GM23338 (cell line): ENCODE measurements at regions not wholly inside any gene's neighbourhood (a gene's known extent, or its start where the extent isn't known, plus 50 kb on each side); places are given as distances from the start of the nearest gene placed in this dataset.
A peak's percentile ranks its signal among the peaks of the same experiment; 100 is the strongest.

Experiments
- ATAC-seq: fragments of 200-7000 bp; cut with Tn5 transposase; 3 replicates; pipeline ENCODE4 v1.9.1; 2020
- DNase-seq: peaks from one replicate; pipeline ENCODE4 v3.0.0-alpha.2; 2015; ENCODE audit warnings: low spot score
- H2AFZ ChIP-seq: fragments of 200-600 bp; sonication (generic); 2 replicates; pipeline ENCODE4 v1.8.0; 2016; ENCODE audit warnings: antibody characterized with exemption, mild to moderate bottlenecking, moderate library complexity
- H3F3A ChIP-seq: fragments of 200-600 bp; sonication (generic); replicated peaks from 2 replicates; pipeline ENCODE4 v1.8.0; 2017; ENCODE audit warnings: antibody characterized with exemption, mixed run types, low read depth
- H3K27ac ChIP-seq: fragments of 200-600 bp; sonication (generic); 2 replicates; pipeline ENCODE4 v1.6.1; 2016; ENCODE audit warnings: low read depth
- H3K27me3 ChIP-seq: fragments of 200-600 bp; sonication (generic); 2 replicates; pipeline ENCODE4 v1.8.0; 2016; ENCODE audit warnings: mild to moderate bottlenecking, mixed run types, moderate library complexity; ENCODE audit not compliant: insufficient read depth
- H3K36me3 ChIP-seq: fragments of 200-600 bp; sonication (generic); 2 replicates; pipeline ENCODE4 v1.8.0; 2016; ENCODE audit warnings: mild to moderate bottlenecking; ENCODE audit not compliant: insufficient read depth
- H3K4me1 ChIP-seq: fragments of 200-600 bp; sonication (generic); 2 replicates; pipeline ENCODE4 v1.8.0; 2016; ENCODE audit warnings: mild to moderate bottlenecking, moderate library complexity; ENCODE audit not compliant: insufficient read depth
- H3K4me2 ChIP-seq: fragments of 200-600 bp; sonication (generic); 2 replicates; pipeline ENCODE4 v1.7.1; 2017; ENCODE audit warnings: mixed run types
- H3K4me3 ChIP-seq: fragments of 200-600 bp; sonication (generic); 2 replicates; pipeline ENCODE4 v1.6.1; 2016; ENCODE audit warnings: mixed run types
- H3K79me2 ChIP-seq: fragments of 200-600 bp; sonication (generic); replicated peaks from 2 replicates; pipeline ENCODE4 v1.8.0; 2017; ENCODE audit warnings: mild to moderate bottlenecking; ENCODE audit not compliant: insufficient read depth
- H3K9me2 ChIP-seq: fragments of 200-600 bp; sonication (generic); 2 replicates; pipeline ENCODE4 v1.8.0; 2017; ENCODE audit not compliant: insufficient read depth
- H4K20me1 ChIP-seq: fragments of 200-600 bp; sonication (generic); replicated peaks from 2 replicates; pipeline ENCODE4 v1.8.0; 2017; ENCODE audit warnings: mild to moderate bottlenecking; ENCODE audit not compliant: insufficient read depth
- H3K27ac Mint-ChIP-seq: 2 replicates; pipeline ENCODE4 v1.8.0; 2020; ENCODE audit warnings: inconsistent platforms, mild to moderate bottlenecking, moderate library complexity, mixed read lengths
- H3K27me3 Mint-ChIP-seq: 3 replicates; pipeline ENCODE4 v1.8.0; 2022; ENCODE audit warnings: low read depth, mild to moderate bottlenecking, moderate library complexity, mixed read lengths, inconsistent platforms; ENCODE audit not compliant: insufficient read depth, poor library complexity
- H3K36me3 Mint-ChIP-seq: 3 replicates; pipeline ENCODE4 v1.8.0; 2021; ENCODE audit warnings: low read depth, mild to moderate bottlenecking, inconsistent platforms, moderate library complexity, mixed read lengths
- H3K4me1 Mint-ChIP-seq: 3 replicates; pipeline ENCODE4 v1.8.0; 2020; ENCODE audit warnings: mild to moderate bottlenecking, inconsistent platforms, mixed read lengths
- H3K4me3 Mint-ChIP-seq: 3 replicates; pipeline ENCODE4 v1.8.0; 2021; ENCODE audit warnings: moderate library complexity, mild to moderate bottlenecking, inconsistent platforms, mixed read lengths
- H3K9me3 Mint-ChIP-seq: 3 replicates; pipeline ENCODE4 v1.8.0; 2020; ENCODE audit warnings: moderate library complexity, mild to moderate bottlenecking, inconsistent platforms, mixed read lengths
- CTCF ChIP-seq, 2 experiments: fragments of 200-600 bp in 1 of 2; sonication (generic) in 1 of 2; conservative IDR thresholded peaks; 2 replicates each; pipeline versions ENCODE4 v1.5.1 to v1.6.1; 2016 to 2017; ENCODE audit warnings: antibody characterized with exemption in 2 of 2, low read depth in 2 of 2, mild to moderate bottlenecking in 2 of 2, moderate library complexity in 1 of 2
- EZH2 ChIP-seq: fragments of 200-600 bp; sonication (generic); IDR thresholded peaks from one replicate; pipeline ENCODE4 v1.8.0; 2017; ENCODE audit warnings: antibody characterized with exemption, mild to moderate bottlenecking, low read depth; ENCODE audit not compliant: unreplicated experiment
- JUNB ChIP-seq: IDR thresholded peaks from one replicate; pipeline ENCODE4 v1.6.1; 2016; ENCODE audit warnings: antibody characterized with exemption; ENCODE audit not compliant: unreplicated experiment
- NANOG ChIP-seq: IDR thresholded peaks from 2 replicates; pipeline ENCODE4 v1.6.1; 2016; ENCODE audit warnings: antibody characterized with exemption, borderline replicate concordance
- POLR2AphosphoS5 ChIP-seq: IDR thresholded peaks from 2 replicates; pipeline ENCODE4 v1.6.1; 2016; ENCODE audit warnings: antibody characterized with exemption, low read depth
- REST ChIP-seq: IDR thresholded peaks from one replicate; pipeline ENCODE4 v1.6.1; 2018; ENCODE audit warnings: antibody characterized with exemption; ENCODE audit not compliant: unreplicated experiment
- ZNF114 ChIP-seq: fragments of 250-450 bp; sonication (Bioruptor Pico); IDR thresholded peaks from 2 replicates; pipeline ENCODE4 v1.5.0; 2020; ENCODE audit warnings: mild to moderate bottlenecking, moderate library complexity
- ZNF462 ChIP-seq: fragments of 250-450 bp; sonication (Bioruptor Pico); IDR thresholded peaks from 2 replicates; pipeline ENCODE4 v1.5.0; 2020; ENCODE audit warnings: mild to moderate bottlenecking, moderate library complexity

- Mint-ChIP-seq H3K27me3 (peaks cover 12% of the 10 kb centered on the region), H3K36me3 (no peaks in the 10 kb centered on the region), H3K4me1 (no peaks in the 10 kb centered on the region), H3K9me3 (no peaks in the 10 kb centered on the region), H3K27ac (no peak overlapping the region), H3K4me3 (no peak overlapping the region)
- H3K4me2 ChIP-seq = no peak overlapping the region
- peaks cover 10% of the 10 kb centered on the region; the same call in 1 of the 2 replicates for H3K9me2 ChIP-seq
- DNase-seq = no peak
- H3K27me3 ChIP-seq = no peaks in the 10 kb centered on the region
- H3K4me3 ChIP-seq = no peak overlapping the region
- TF ChIP-seq EZH2 (no peak), REST (no peak), CTCF (conservative IDR thresholded peaks at IDR 0.05; ENCODE audit: low read depth in 2 of 2) (no peak), JUNB (no peak), POLR2AphosphoS5 (no peak), ZNF114 (CRISPR knock-in tag) (no peak), NANOG (no peak)
- peak overlapping the region; percentile 95 for H2AFZ ChIP-seq
- no peak overlapping the region for H3K27ac ChIP-seq
- H3K79me2 ChIP-seq = no peaks in the 10 kb centered on the region
- H4K20me1 ChIP-seq = no peaks in the 10 kb centered on the region
- H3K4me1 ChIP-seq = no peaks in the 10 kb centered on the region
- no peaks in the 10 kb centered on the region for H3F3A ChIP-seq
- no peaks in the 10 kb centered on the region for H3K36me3 ChIP-seq
- ATAC-seq = no peak
These were observed 253.1 kb upstream of the IRF2BP2 start for GRCh38 chr1:234862944-234863515.

- Histone ChIP-seq H3K9me2 (peaks cover 10% of the 10 kb centered on the region; the same call in 1 of the 2 replicates), H3K4me1 (no peaks in the 10 kb centered on the region), H3K36me3 (no peaks in the 10 kb centered on the region), H4K20me1 (no peaks in the 10 kb centered on the region), H3K27me3 (no peaks in the 10 kb centered on the region), H3K79me2 (no peaks in the 10 kb centered on the region), H3K27ac (no peak overlapping the region), H3K4me2 (no peak overlapping the region), H3K4me3 (no peak overlapping the region), H2AFZ (peak overlapping the region; percentile 95), H3F3A (no peaks in the 10 kb centered on the region)
- Mint-ChIP-seq H3K36me3 (no peaks in the 10 kb centered on the region), H3K27me3 (peaks cover 12% of the 10 kb centered on the region), H3K9me3 (no peaks in the 10 kb centered on the region), H3K4me3 (no peak overlapping the region), H3K4me1 (no peaks in the 10 kb centered on the region), H3K27ac (no peak overlapping the region)
- DNase-seq = no peak
- no peak for ATAC-seq
- TF ChIP-seq POLR2AphosphoS5 (no peak), ZNF114 (CRISPR knock-in tag) (no peak), ZNF462 (CRISPR knock-in tag) (no peak)
These were observed 252.5 kb upstream of the IRF2BP2 start for GRCh38 chr1:234862360-234862943.
